ENCODE measurements at regions not wholly inside any gene's neighbourhood (a gene's known extent, or its start where the extent isn't known, plus 50 kb on each side); places are given as distances from the start of the nearest gene placed in this dataset.
"Not testable (repeated sequence)": the region's sequence is repeated elsewhere in the genome, so short reads cannot be mapped to it uniquely, and the experiment has no call there.

- H3K36me3 Mint-ChIP-seq (ENCODE audit: low read depth) = peaks cover 11% of the 10 kb centered on the region
- no peak overlapping the region for H3K27ac Mint-ChIP-seq
- H3K4me3 Mint-ChIP-seq = no peak overlapping the region
- H3K9me3 Mint-ChIP-seq = no peaks in the 10 kb centered on the region
- H3K27me3 Mint-ChIP-seq = peaks cover 4% of the 10 kb centered on the region
- H3K4me1 Mint-ChIP-seq = peaks cover 11% of the 10 kb centered on the region
- no peak for DNase-seq
- intact Hi-C loops (cut with micrococcal nuclease) = no loop called here
Measured at GRCh38 chr3:196147116-196147515, 64.1 kb downstream of the ZDHHC19 start.

- no peak overlapping the region for H3K27ac Mint-ChIP-seq
- H3K4me1 Mint-ChIP-seq = peaks cover 15% of the 10 kb centered on the region
- intact Hi-C loops (cut with micrococcal nuclease) = no loop called here
- no peak for DNase-seq
- peaks cover 4% of the 10 kb centered on the region for H3K27me3 Mint-ChIP-seq
- peaks cover 7% of the 10 kb centered on the region for H3K36me3 Mint-ChIP-seq (ENCODE audit: low read depth)
- no peak overlapping the region for H3K4me3 Mint-ChIP-seq
- H3K9me3 Mint-ChIP-seq = no peaks in the 10 kb centered on the region
Measured at GRCh38 chr3:196145468-196146262, 63.8 kb upstream of the TFRC start.

GRCh38 chr3:196144383-196145105 lies 62.7 kb upstream of the TFRC start:
- intact Hi-C loops (cut with micrococcal nuclease) = no loop called here
- Mint-ChIP-seq H3K27ac (no peak overlapping the region), H3K9me3 (no peaks in the 10 kb centered on the region), H3K27me3 (peaks cover 4% of the 10 kb centered on the region), H3K36me3 (ENCODE audit: low read depth) (peaks cover 4% of the 10 kb centered on the region), H3K4me3 (no peak overlapping the region), H3K4me1 (peaks cover 17% of the 10 kb centered on the region)
- no peak for DNase-seq

- no peak for DNase-seq
- H3K4me3 Mint-ChIP-seq = no peak overlapping the region
- H3K9me3 Mint-ChIP-seq = no peaks in the 10 kb centered on the region
- intact Hi-C loops (cut with micrococcal nuclease) = no loop called here
- peaks cover 4% of the 10 kb centered on the region for H3K27me3 Mint-ChIP-seq
- H3K27ac Mint-ChIP-seq = no peak overlapping the region
- H3K36me3 Mint-ChIP-seq (ENCODE audit: low read depth) = peaks cover 1% of the 10 kb centered on the region
- H3K4me1 Mint-ChIP-seq = peaks cover 15% of the 10 kb centered on the region
Measured at GRCh38 chr3:196143708-196144382, 62.0 kb upstream of the TFRC start.

- H3K9me3 Mint-ChIP-seq = no peaks in the 10 kb centered on the region
- peaks cover 4% of the 10 kb centered on the region for H3K27me3 Mint-ChIP-seq
- intact Hi-C loops (cut with micrococcal nuclease) = no loop called here
- no peaks in the 10 kb centered on the region for H3K36me3 Mint-ChIP-seq (ENCODE audit: low read depth)
- no peak for DNase-seq
- peaks cover 15% of the 10 kb centered on the region for H3K4me1 Mint-ChIP-seq
- no peak overlapping the region for H3K4me3 Mint-ChIP-seq
- H3K27ac Mint-ChIP-seq = peak overlapping the region; percentile 58
Measured at GRCh38 chr3:196142202-196142956, 60.5 kb upstream of the TFRC start.

- peaks cover 2% of the 10 kb centered on the region for H3K27me3 Mint-ChIP-seq
- no peak overlapping the region for H3K4me3 Mint-ChIP-seq
- H3K27ac Mint-ChIP-seq = no peak overlapping the region
- no peaks in the 10 kb centered on the region for H3K9me3 Mint-ChIP-seq
- intact Hi-C loops (cut with micrococcal nuclease) = no loop called here
- peaks cover 15% of the 10 kb centered on the region for H3K4me1 Mint-ChIP-seq
- no peak for DNase-seq
- H3K36me3 Mint-ChIP-seq (ENCODE audit: low read depth) = no peaks in the 10 kb centered on the region
Measured at GRCh38 chr3:196141866-196142201, 59.9 kb upstream of the TFRC start.

- Mint-ChIP-seq H3K27me3 (peaks cover under 1% of the 10 kb centered on the region), H3K27ac (no peak overlapping the region), H3K4me3 (no peak overlapping the region), H3K36me3 (ENCODE audit: low read depth) (no peaks in the 10 kb centered on the region), H3K4me1 (peaks cover 18% of the 10 kb centered on the region), H3K9me3 (no peaks in the 10 kb centered on the region)
- intact Hi-C loops (cut with micrococcal nuclease) = no loop called here
- DNase-seq = no peak
Measured at GRCh38 chr3:196141052-196141865, 59.4 kb upstream of the TFRC start.

- H3K4me3 Mint-ChIP-seq = no peak overlapping the region
- no peaks in the 10 kb centered on the region for H3K27me3 Mint-ChIP-seq
- no peak for DNase-seq
- H3K9me3 Mint-ChIP-seq = no peaks in the 10 kb centered on the region
- intact Hi-C loops (cut with micrococcal nuclease) = no loop called here
- H3K36me3 Mint-ChIP-seq (ENCODE audit: low read depth) = no peaks in the 10 kb centered on the region
- H3K4me1 Mint-ChIP-seq = peaks cover 21% of the 10 kb centered on the region
- no peak overlapping the region for H3K27ac Mint-ChIP-seq
Measured at GRCh38 chr3:196140224-196140623, 58.3 kb upstream of the TFRC start.

- Mint-ChIP-seq H3K4me1 (peaks cover 23% of the 10 kb centered on the region), H3K36me3 (ENCODE audit: low read depth) (no peaks in the 10 kb centered on the region), H3K27ac (no peak overlapping the region), H3K9me3 (no peaks in the 10 kb centered on the region), H3K4me3 (no peak overlapping the region), H3K27me3 (no peaks in the 10 kb centered on the region)
- DNase-seq = no peak
- intact Hi-C loops (cut with micrococcal nuclease) = no loop called here
Measured at GRCh38 chr3:196139281-196139680, 57.4 kb upstream of the TFRC start.

GRCh38 chr3:196138482-196139254 lies 56.8 kb upstream of the TFRC start:
- H3K27me3 Mint-ChIP-seq = no peaks in the 10 kb centered on the region
- DNase-seq = no peak
- no peak overlapping the region for H3K4me3 Mint-ChIP-seq
- no peaks in the 10 kb centered on the region for H3K36me3 Mint-ChIP-seq (ENCODE audit: low read depth)
- intact Hi-C loops (cut with micrococcal nuclease) = no loop called here
- no peaks in the 10 kb centered on the region for H3K9me3 Mint-ChIP-seq
- H3K27ac Mint-ChIP-seq = no peak overlapping the region
- H3K4me1 Mint-ChIP-seq = peaks cover 19% of the 10 kb centered on the region

- intact Hi-C loops (cut with micrococcal nuclease); H3K4me3 Mint-ChIP-seq; H3K9me3 Mint-ChIP-seq; H3K36me3 Mint-ChIP-seq (ENCODE audit: low read depth); H3K27ac Mint-ChIP-seq; H3K27me3 Mint-ChIP-seq; DNase-seq: not testable (repeated sequence)
- peaks cover 19% of the 10 kb centered on the region for H3K4me1 Mint-ChIP-seq
Measured at GRCh38 chr3:196136640-196136989, 54.7 kb upstream of the TFRC start.

GRCh38 chr3:196135693-196136639 lies 54.1 kb upstream of the TFRC start:
- no peak overlapping the region for H3K27ac Mint-ChIP-seq
- peaks cover 15% of the 10 kb centered on the region for H3K4me1 Mint-ChIP-seq
- H3K36me3 Mint-ChIP-seq (ENCODE audit: low read depth) = no peaks in the 10 kb centered on the region
- no peaks in the 10 kb centered on the region for H3K9me3 Mint-ChIP-seq
- intact Hi-C loops (cut with micrococcal nuclease) = no loop called here
- DNase-seq = no peak
- H3K27me3 Mint-ChIP-seq = no peaks in the 10 kb centered on the region
- no peak overlapping the region for H3K4me3 Mint-ChIP-seq

Data from activated CD4-positive, alpha-beta T cell treated with anti-CD3 and anti-CD28 coated beads, Interleukin-2, amount 10 ng/mL, durations not matched to agents 24 days and 14 days (primary cell).